GM12878 (cell line): ENCODE measurements at regions not wholly inside any gene's neighbourhood (a gene's known extent, or its start where the extent isn't known, plus 50 kb on each side); places are given as distances from the start of the nearest gene placed in this dataset.

Experiments
- ATAC-seq: fragments of 200-7000 bp; cut with Tn5 transposase; 3 replicates; pipeline ENCODE4 v1.9.1; 2020; ENCODE audit warnings: mild to moderate bottlenecking, moderate library complexity
- BruUV-seq: library from RNA; stranded (reverse); fragments of 400-500 nt; replicated peaks from 2 replicates; lab custom pipeline; 2021; lab: Mats Ljungman, UMichigan
- CTCF ChIA-PET: fragments of 300-600 bp; sonication (Branson Sonifier 250); formaldehyde crosslinking; extraction: SDS; loops from one replicate; lab custom pipeline; 2021; ENCODE audit warnings: inconsistent platforms; lab: Yijun Ruan, JAX
- POLR2A ChIA-PET: fragments of 350-600 bp; formaldehyde crosslinking; extraction: SDS; loops from one replicate; lab custom pipeline; 2021; ENCODE audit warnings: inconsistent platforms; lab: Charles Lee
- RAD21 ChIA-PET: fragments of 300-600 bp; sonication (Branson Sonifier 250); formaldehyde crosslinking; loops from one replicate; lab custom pipeline; 2023; ENCODE audit warnings: antibody characterized with exemption; ENCODE audit not compliant: unreplicated experiment; lab: Charles Lee
- SMC1A ChIA-PET: fragments of 300-600 bp; sonication (Branson Sonifier 250); formaldehyde crosslinking; loops from one replicate; lab custom pipeline; 2023; ENCODE audit not compliant: unreplicated experiment, uncharacterized antibody; lab: Charles Lee
- DNase-seq: peaks from one replicate; pipeline ENCODE4 v3.0.0-alpha.2; 2011; ENCODE audit warnings: low read depth, low spot score
- FAIRE-seq: peaks from 3 replicates; lab custom pipeline; 2011; peaks lifted over from hg19 to GRCh38; lab: Jason Lieb, UNC
- H2AFZ ChIP-seq: 2 replicates; pipeline ENCODE4 v1.6.0; 2011; ENCODE audit warnings: low read depth, low read length, control low read depth; ENCODE audit not compliant: control insufficient read depth
- H3K27ac ChIP-seq: 2 replicates; pipeline ENCODE4 v1.5.1; 2011; ENCODE audit warnings: control low read depth; ENCODE audit not compliant: control insufficient read depth, insufficient read depth
- H3K27me3 ChIP-seq, 2 experiments: replicated peaks in 1 of 2; 2 replicates each; pipeline versions ENCODE4 v1.6.0 to v1.6.1; 2011; ENCODE audit warnings: low read length in 1 of 2; ENCODE audit not compliant: control insufficient read depth in 2 of 2, insufficient read depth in 2 of 2
- H3K36me3 ChIP-seq, 2 experiments: 2 replicates each; pipeline ENCODE4 v1.5.1; 2011; ENCODE audit warnings: low read length in 1 of 2; ENCODE audit not compliant: control insufficient read depth in 2 of 2, insufficient read depth in 2 of 2
- H3K4me1 ChIP-seq: 2 replicates; pipeline ENCODE4 v1.6.1; 2011; ENCODE audit warnings: mild to moderate bottlenecking, low read length, moderate library complexity, mixed read lengths; ENCODE audit not compliant: control insufficient read depth, insufficient read depth
- H3K4me2 ChIP-seq: 2 replicates; pipeline ENCODE4 v1.6.0; 2011; ENCODE audit warnings: control low read depth; ENCODE audit not compliant: control insufficient read depth, insufficient read depth
- H3K4me3 ChIP-seq: fragments of 200-600 bp; sonication (generic); 2 replicates; pipeline ENCODE4 v1.5.1; 2016
- H3K79me2 ChIP-seq: 2 replicates; pipeline ENCODE4 v1.6.0; 2011; ENCODE audit warnings: low read length; ENCODE audit not compliant: control insufficient read depth, insufficient read depth
- H3K9ac ChIP-seq: 2 replicates; pipeline ENCODE4 v1.8.0; 2011; ENCODE audit warnings: low read length, control low read depth, mixed read lengths; ENCODE audit not compliant: control insufficient read depth, insufficient read depth
- H3K9me3 ChIP-seq: replicated peaks from 3 replicates; pipeline ENCODE4 v1.5.1; 2011; ENCODE audit warnings: mild to moderate bottlenecking, low read length; ENCODE audit not compliant: control insufficient read depth, insufficient read depth
- H4K20me1 ChIP-seq: 2 replicates; pipeline ENCODE4 v1.6.0; 2011; ENCODE audit not compliant: control insufficient read depth, insufficient read depth
- ASH2L ChIP-seq: fragments of 300-600, 200-600 bp; sonication (generic); IDR thresholded peaks from 2 replicates; pipeline ENCODE4 v1.6.1; 2017; ENCODE audit warnings: low read depth, mild to moderate bottlenecking, borderline replicate concordance
- DPF2 ChIP-seq: fragments of 450-650 bp; IDR thresholded peaks from 2 replicates; pipeline ENCODE4 v1.6.1; 2017; ENCODE audit warnings: mild to moderate bottlenecking
- NBN ChIP-seq: fragments of 450-650 bp; IDR thresholded peaks from 2 replicates; pipeline ENCODE4 v1.6.1; 2016
- PAX8 ChIP-seq: fragments of 450-650 bp; IDR thresholded peaks from 2 replicates; pipeline ENCODE4 v1.6.1; 2017; ENCODE audit warnings: mild to moderate bottlenecking, moderate library complexity
- RCOR1 ChIP-seq: conservative IDR thresholded peaks from 2 replicates; pipeline ENCODE4 v1.6.1; 2012; ENCODE audit warnings: low read depth, low read length, improper control_type of control experiment
- SIN3A ChIP-seq: IDR thresholded peaks from 2 replicates; pipeline ENCODE4 v1.6.1; 2012; ENCODE audit warnings: low read depth, low read length, improper control_type of control experiment
- SMAD1 ChIP-seq: fragments of 450-650 bp; IDR thresholded peaks from 2 replicates; pipeline ENCODE4 v1.6.1; 2018; ENCODE audit warnings: mild to moderate bottlenecking, low read depth; ENCODE audit not compliant: partially characterized antibody
- SMC3 ChIP-seq: IDR thresholded peaks from 2 replicates; pipeline ENCODE4 v1.6.1; 2011; ENCODE audit warnings: low read length, improper control_type of control experiment, borderline replicate concordance
- ZBED1 ChIP-seq: IDR thresholded peaks from 2 replicates; pipeline ENCODE4 v1.6.1; 2016; ENCODE audit warnings: borderline replicate concordance
- ZNF24 ChIP-seq: fragments of 450-650 bp; IDR thresholded peaks from 2 replicates; pipeline ENCODE4 v1.6.1; 2017; ENCODE audit warnings: antibody characterized with exemption, mild to moderate bottlenecking
- ZNF384 ChIP-seq: IDR thresholded peaks from 2 replicates; pipeline ENCODE4 v1.6.1; 2012; ENCODE audit warnings: low read depth, mild to moderate bottlenecking, low read length, improper control_type of control experiment, borderline replicate concordance
- ZSCAN29 ChIP-seq: fragments of 450-650 bp; IDR thresholded peaks from 2 replicates; pipeline ENCODE4 v1.6.1; 2017; ENCODE audit warnings: mild to moderate bottlenecking, moderate library complexity
- WGBS: methylation state at CpG from one replicate; pipeline ENCODE4 v1.1.6; 2016; ENCODE audit warnings: low lambda C conversion rate; ENCODE audit not compliant: insufficient replicate concordance, insufficient coverage; ENCODE audit errors: missing lambda C conversion rate; 5-methylcytosine and 5-hydroxymethylcytosine counted together
- in situ Hi-C: fragments of 300-500 bp; cut with MboI; formaldehyde crosslinking; loops from 9 replicates; pipeline ENCODE4 v1.14.3; 2018; ENCODE audit warnings: mixed read lengths
- intact Hi-C: fragments of 100-400 bp; cut with micrococcal nuclease; formaldehyde crosslinking; loops from one replicate; pipeline ENCODE4 v1.14.2; 2022; ENCODE audit not compliant: unreplicated experiment
- TF ChIP-seq, protein P1 (sequence below): fragments of 450-650 bp; formaldehyde crosslinking; IDR thresholded peaks from 2 replicates; pipeline ENCODE4 v1.4.0; 2020; ENCODE audit warnings: mild to moderate bottlenecking, moderate library complexity
- TF ChIP-seq, protein P2 (sequence below): IDR thresholded peaks from 2 replicates; pipeline ENCODE4 v1.6.1; 2011; ENCODE audit warnings: borderline replicate concordance, low read depth, mild to moderate bottlenecking, moderate library complexity, low read length; ENCODE audit not compliant: insufficient read depth, poor library complexity, severe bottlenecking
- TF ChIP-seq, protein P3 (sequence below): fragments of 450-650 bp; IDR thresholded peaks from 2 replicates; pipeline ENCODE4 v1.6.1; 2014; ENCODE audit warnings: mild to moderate bottlenecking
- TF ChIP-seq, protein P4 (sequence below): fragments of 450-650 bp; IDR thresholded peaks from 2 replicates; pipeline ENCODE4 v1.6.1; 2017; ENCODE audit warnings: antibody characterized with exemption, mild to moderate bottlenecking, moderate library complexity

DNA sequence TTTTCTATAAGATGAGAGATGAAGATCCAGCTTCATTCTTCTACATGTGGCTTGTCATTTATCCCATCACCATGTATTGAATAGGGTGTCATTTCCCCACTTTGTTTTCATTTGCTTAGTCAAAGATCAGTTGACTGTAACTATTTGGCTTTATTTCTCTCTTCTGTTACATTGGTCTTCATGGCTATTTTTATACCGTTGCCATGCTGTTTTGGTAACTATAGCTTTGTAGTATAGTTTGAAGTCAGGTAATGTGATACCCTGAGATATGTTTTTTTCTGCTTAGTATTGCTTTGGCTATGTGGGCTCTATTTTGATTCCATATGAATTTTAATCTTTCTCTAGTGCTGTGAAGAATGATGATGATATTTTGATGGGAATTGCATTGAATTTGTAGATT lies 514.3 kb downstream of the GBA3 start:
- ChIA-PET SMC1A (no interaction called here), CTCF (no interaction called here), RAD21 (no interaction called here), POLR2A (no interaction called here)
- DNase-seq (no peak), FAIRE-seq (no peak), ATAC-seq (no peak)
- no peak overlapping the region for H3K27ac ChIP-seq
- no TSS peak for BruUV-seq
- intact Hi-C loops (no loop called here), in situ Hi-C loops (no loop called here)
- no peaks in the 10 kb centered on the region for H3K79me2 ChIP-seq
- no peaks in the 10 kb centered on the region for H4K20me1 ChIP-seq
- H3K4me2 ChIP-seq = no peak overlapping the region
- H3K27me3 ChIP-seq = no peaks in the 10 kb centered on the region
- no peak overlapping the region for H3K9ac ChIP-seq
- H3K4me1 ChIP-seq = no peaks in the 10 kb centered on the region
- no peaks in the 10 kb centered on the region for H3K36me3 ChIP-seq
- no peak for TF ChIP-seq ZNF384
- no peak for TF ChIP-seq ZSCAN29
- TF ChIP-seq, protein P1, sequence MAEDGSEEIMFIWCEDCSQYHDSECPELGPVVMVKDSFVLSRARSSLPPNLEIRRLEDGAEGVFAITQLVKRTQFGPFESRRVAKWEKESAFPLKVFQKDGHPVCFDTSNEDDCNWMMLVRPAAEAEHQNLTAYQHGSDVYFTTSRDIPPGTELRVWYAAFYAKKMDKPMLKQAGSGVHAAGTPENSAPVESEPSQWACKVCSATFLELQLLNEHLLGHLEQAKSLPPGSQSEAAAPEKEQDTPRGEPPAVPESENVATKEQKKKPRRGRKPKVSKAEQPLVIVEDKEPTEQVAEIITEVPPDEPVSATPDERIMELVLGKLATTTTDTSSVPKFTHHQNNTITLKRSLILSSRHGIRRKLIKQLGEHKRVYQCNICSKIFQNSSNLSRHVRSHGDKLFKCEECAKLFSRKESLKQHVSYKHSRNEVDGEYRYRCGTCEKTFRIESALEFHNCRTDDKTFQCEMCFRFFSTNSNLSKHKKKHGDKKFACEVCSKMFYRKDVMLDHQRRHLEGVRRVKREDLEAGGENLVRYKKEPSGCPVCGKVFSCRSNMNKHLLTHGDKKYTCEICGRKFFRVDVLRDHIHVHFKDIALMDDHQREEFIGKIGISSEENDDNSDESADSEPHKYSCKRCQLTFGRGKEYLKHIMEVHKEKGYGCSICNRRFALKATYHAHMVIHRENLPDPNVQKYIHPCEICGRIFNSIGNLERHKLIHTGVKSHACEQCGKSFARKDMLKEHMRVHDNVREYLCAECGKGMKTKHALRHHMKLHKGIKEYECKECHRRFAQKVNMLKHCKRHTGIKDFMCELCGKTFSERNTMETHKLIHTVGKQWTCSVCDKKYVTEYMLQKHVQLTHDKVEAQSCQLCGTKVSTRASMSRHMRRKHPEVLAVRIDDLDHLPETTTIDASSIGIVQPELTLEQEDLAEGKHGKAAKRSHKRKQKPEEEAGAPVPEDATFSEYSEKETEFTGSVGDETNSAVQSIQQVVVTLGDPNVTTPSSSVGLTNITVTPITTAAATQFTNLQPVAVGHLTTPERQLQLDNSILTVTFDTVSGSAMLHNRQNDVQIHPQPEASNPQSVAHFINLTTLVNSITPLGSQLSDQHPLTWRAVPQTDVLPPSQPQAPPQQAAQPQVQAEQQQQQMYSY = no peak
- no peak for TF ChIP-seq ASH2L
- no peak for TF ChIP-seq PAX8
- TF ChIP-seq NBN = no peak
- TF ChIP-seq, protein P2, sequence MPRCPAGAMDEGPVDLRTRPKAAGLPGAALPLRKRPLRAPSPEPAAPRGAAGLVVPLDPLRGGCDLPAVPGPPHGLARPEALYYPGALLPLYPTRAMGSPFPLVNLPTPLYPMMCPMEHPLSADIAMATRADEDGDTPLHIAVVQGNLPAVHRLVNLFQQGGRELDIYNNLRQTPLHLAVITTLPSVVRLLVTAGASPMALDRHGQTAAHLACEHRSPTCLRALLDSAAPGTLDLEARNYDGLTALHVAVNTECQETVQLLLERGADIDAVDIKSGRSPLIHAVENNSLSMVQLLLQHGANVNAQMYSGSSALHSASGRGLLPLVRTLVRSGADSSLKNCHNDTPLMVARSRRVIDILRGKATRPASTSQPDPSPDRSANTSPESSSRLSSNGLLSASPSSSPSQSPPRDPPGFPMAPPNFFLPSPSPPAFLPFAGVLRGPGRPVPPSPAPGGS = no peak
- no peak for TF ChIP-seq RCOR1
- no peak for TF ChIP-seq ZNF24
- TF ChIP-seq, protein P3, sequence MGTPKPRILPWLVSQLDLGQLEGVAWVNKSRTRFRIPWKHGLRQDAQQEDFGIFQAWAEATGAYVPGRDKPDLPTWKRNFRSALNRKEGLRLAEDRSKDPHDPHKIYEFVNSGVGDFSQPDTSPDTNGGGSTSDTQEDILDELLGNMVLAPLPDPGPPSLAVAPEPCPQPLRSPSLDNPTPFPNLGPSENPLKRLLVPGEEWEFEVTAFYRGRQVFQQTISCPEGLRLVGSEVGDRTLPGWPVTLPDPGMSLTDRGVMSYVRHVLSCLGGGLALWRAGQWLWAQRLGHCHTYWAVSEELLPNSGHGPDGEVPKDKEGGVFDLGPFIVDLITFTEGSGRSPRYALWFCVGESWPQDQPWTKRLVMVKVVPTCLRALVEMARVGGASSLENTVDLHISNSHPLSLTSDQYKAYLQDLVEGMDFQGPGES = no peak
- TF ChIP-seq ZBED1 = no peak
- TF ChIP-seq SMAD1 = no peak
- no peak for TF ChIP-seq SMC3
- no peak for TF ChIP-seq DPF2
- TF ChIP-seq, protein P4, sequence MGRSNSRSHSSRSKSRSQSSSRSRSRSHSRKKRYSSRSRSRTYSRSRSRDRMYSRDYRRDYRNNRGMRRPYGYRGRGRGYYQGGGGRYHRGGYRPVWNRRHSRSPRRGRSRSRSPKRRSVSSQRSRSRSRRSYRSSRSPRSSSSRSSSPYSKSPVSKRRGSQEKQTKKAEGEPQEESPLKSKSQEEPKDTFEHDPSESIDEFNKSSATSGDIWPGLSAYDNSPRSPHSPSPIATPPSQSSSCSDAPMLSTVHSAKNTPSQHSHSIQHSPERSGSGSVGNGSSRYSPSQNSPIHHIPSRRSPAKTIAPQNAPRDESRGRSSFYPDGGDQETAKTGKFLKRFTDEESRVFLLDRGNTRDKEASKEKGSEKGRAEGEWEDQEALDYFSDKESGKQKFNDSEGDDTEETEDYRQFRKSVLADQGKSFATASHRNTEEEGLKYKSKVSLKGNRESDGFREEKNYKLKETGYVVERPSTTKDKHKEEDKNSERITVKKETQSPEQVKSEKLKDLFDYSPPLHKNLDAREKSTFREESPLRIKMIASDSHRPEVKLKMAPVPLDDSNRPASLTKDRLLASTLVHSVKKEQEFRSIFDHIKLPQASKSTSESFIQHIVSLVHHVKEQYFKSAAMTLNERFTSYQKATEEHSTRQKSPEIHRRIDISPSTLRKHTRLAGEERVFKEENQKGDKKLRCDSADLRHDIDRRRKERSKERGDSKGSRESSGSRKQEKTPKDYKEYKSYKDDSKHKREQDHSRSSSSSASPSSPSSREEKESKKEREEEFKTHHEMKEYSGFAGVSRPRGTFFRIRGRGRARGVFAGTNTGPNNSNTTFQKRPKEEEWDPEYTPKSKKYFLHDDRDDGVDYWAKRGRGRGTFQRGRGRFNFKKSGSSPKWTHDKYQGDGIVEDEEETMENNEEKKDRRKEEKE = no peak
- TF ChIP-seq SIN3A = no peak
- H2AFZ ChIP-seq = no peak overlapping the region
- no peak overlapping the region for H3K4me3 ChIP-seq
- no peaks in the 10 kb centered on the region for H3K9me3 ChIP-seq
- WGBS = 0% methylated on average over 1 of the region's 1 CpG
